Adrenal gland (tissue), 5 donors: ENCODE measurements at regions not wholly inside any gene's neighbourhood (a gene's known extent, or its start where the extent isn't known, plus 50 kb on each side); places are given as distances from the start of the nearest gene placed in this dataset.

Experiments used
- CTCF ChIP-seq, 6 experiments: fragments of 450-650 bp in 4 of 6; fragments of 200-600 bp in 2 of 6; sonication (generic) in 1 of 6; IDR thresholded peaks; 1 replicate in 5 of 6; 2 replicates in 1 of 6; pipeline versions ENCODE4 v1.5.1 to v1.8.0; 2016 to 2021; ENCODE audit warnings: antibody characterized with exemption in 6 of 6, mild to moderate bottlenecking in 2 of 6, moderate library complexity in 1 of 6
- POLR2A ChIP-seq, 2 donors: fragments of 450-650 bp; IDR thresholded peaks; one replicate each; pipeline ENCODE4 v1.6.1; 2017; ENCODE audit warnings: antibody characterized with exemption in 2 of 2, mild to moderate bottlenecking in 2 of 2, moderate library complexity in 1 of 2
- donor health status: DM: no; HTN: no; CAD: no.

GRCh38 chr3:23712656-23713559 lies 92.8 kb upstream of the UBE2E1 start:
- no peak for TF ChIP-seq POLR2A (IDR thresholded peaks at IDR 0.05)
- no peak for TF ChIP-seq CTCF (IDR thresholded peaks at IDR 0.05)
